ENCODE measurements at regions not wholly inside any gene's neighbourhood (a gene's known extent, or its start where the extent isn't known, plus 50 kb on each side); places are given as distances from the start of the nearest gene placed in this dataset.

- TF ChIP-seq CTCF (CRISPR knock-in tag; IDR thresholded peaks at IDR 0.05) (no peak), ETS1 (CRISPR knock-in tag; IDR thresholded peaks at IDR 0.05) (no peak), SIN3A (IDR thresholded peaks at IDR 0.05; ENCODE audit: borderline replicate concordance, low read depth, low read length) (no peak), POLR2AphosphoS5 (IDR thresholded peaks at IDR 0.05; ENCODE audit: low read depth, low read length) (no peak), RBM22 (optimal IDR thresholded peaks at IDR 0.05; ENCODE audit: low read length) (no peak), EZH2 (conservative IDR thresholded peaks at IDR 0.05; ENCODE audit: low read depth, low read length) (no peak), BRCA1 (CRISPR knock-in tag; IDR thresholded peaks at IDR 0.05) (no peak), MXD4 (CRISPR knock-in tag; IDR thresholded peaks at IDR 0.05) (no peak), TFE3 (CRISPR knock-in tag; IDR thresholded peaks at IDR 0.05) (no peak), ZHX1 (CRISPR knock-in tag; IDR thresholded peaks at IDR 0.05; ENCODE audit: low read depth) (no peak), SETDB1 (CRISPR knock-in tag; IDR thresholded peaks at IDR 0.05; ENCODE audit: borderline replicate concordance) (no peak), RFX5 (IDR thresholded peaks at IDR 0.05; ENCODE audit: low read depth, low read length) (no peak), ZFP37 (CRISPR knock-in tag; IDR thresholded peaks at IDR 0.05; ENCODE audit: borderline replicate concordance) (no peak)
These were observed 220.5 kb upstream of the RAB6C start for GRCh38 chr2:129758784-129759471.
